ENCODE measurements at regions not wholly inside any gene's neighbourhood (a gene's known extent, or its start where the extent isn't known, plus 50 kb on each side); places are given as distances from the start of the nearest gene placed in this dataset.

DNA sequence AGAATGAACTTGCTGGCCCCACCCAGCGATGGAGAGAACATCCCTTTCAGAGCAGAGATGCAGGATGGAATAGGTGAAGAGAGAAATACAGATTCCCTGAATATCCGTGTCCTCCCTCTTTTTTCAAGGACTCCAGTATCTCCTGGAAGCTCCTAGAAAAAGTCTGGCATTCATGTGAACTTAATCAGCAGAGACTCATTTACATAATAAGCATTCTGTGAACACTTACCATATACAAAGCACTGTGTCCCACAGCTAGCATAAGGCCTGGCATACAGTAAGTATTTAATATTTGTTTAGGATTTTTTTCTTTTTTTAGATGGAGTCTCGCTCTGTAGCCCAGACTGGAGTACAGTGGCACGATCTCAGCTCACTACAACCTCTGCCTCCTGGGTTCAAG lies 208.5 kb upstream of the RPL38 start:
- no peak for DNase-seq

DNA sequence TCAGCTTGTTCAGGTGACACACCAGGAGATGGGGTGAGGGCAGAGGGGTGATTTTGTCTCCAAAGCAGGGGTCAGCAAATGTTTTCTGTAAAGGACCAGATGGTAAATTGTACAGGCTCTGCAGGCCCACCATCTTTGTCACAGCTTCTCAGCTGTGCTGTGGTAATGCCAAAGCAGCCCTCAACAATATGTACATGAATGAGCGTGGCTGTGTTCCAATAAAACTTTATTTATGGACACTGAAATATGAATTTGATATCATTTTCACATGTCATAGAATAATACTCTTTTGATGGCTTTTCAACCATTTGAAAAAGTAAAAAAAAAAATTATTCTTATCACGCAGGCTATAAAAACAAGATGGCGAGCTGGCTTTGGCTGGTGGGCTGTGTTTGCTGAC lies 206.4 kb upstream of the RPL38 start:
- no peak for DNase-seq

DNA sequence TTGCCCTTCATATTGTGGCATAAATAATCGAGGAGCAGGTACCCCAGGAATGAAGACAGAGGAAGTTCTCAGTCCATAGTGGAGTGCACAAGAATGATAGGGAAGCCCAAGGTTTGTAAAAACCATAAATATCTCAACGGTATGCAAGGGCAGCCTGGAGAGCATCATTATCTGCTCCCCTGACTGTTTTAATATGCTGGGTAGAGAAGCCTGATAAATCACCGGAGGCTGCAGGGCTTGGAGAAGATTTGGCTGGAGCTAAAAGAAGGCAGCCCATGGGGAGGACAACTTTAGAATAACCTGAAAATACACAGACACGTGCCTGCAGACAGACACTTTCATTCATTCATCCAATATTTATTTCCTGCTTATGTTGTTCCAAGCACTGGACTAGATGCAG lies 205.2 kb upstream of the RPL38 start:
- DNase-seq, result no peak

DNA sequence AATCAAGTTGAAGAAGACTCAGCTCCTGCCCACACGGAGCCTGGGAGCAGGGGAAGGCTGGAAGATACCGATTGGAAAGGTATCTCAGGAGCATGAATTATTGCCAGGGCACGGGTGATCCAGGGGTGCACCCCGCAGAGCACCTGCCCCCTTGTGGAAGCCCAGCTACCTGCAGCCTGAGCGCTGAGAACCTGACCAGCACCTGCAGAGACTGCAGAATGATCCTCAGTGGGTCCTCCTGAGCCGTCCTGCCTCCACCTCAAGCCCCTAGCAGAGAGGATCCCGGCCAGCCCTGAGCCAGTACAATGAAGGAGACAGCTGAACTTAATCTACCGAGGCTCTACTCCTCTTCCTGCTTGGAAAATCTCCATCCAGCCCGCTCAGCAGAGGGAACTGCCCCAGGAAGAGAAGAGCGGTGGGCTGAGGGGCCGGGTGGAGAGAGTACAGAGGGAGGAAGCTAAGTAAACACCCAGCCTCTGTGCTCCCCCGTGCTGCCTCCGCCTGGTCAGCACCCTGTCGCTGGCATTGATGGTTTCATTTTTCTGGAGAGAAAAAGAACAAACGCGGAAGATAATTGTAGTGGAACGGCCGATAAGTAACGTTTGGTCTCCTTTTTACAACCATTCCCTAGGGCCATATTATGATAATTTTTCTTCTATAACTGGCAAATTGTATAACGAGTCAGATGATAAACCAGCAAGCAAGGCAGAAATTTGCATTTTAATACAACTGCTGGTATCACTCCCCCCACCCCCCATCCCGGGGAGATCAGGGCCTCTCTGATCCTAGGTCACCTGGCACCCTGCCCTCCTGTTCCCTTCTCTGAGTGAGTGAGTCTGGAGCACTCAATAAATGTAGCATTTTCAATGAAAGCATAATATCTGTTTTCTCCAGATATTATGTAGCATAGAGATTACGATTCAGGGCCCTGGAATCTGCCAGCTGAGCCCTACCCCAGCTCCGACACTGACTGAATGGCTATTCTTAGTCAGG lies 204.5 kb upstream of the RPL38 start:
- peak; percentile 33 for DNase-seq

DNA sequence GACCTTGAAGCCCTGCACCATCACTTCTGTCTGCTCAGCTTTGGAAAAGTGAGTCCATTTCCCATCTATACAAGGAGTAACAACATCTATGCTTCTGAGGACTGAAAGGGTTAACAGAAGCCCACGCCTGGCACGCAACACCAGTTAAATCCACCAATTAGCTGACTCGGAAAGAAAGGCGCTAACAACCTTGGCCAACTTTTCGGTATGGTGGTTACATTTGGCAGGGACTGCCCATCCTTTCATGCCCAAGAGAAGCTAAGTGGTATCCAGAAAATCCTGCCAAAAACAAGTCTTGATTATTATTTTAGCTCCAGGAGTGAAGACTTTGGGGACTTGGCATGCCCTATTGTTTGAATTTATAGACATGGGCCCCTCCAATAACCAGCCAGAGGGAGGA lies 202.3 kb upstream of the RPL38 start:
- DNase-seq, result no peak

DNA sequence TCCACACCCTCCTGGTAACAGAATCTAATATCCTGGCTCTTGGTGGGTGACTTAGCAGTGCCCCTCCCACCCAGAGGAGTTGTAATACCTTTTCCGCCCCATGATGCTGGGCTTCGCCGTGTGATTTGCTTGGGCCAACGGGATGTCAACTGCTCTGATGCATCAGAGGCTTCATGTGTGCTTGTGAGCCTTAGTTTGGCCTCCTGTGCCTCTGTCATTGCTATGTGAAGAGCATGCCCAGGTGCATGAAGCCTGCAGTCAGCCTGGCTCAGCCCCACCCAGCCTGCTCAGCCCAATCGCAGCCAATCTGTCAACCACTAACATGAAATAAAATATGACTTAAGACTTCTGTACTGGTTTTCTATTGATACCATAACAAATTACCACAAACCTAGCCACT lies 201.2 kb upstream of the RPL38 start:
- no peak for DNase-seq

DNA sequence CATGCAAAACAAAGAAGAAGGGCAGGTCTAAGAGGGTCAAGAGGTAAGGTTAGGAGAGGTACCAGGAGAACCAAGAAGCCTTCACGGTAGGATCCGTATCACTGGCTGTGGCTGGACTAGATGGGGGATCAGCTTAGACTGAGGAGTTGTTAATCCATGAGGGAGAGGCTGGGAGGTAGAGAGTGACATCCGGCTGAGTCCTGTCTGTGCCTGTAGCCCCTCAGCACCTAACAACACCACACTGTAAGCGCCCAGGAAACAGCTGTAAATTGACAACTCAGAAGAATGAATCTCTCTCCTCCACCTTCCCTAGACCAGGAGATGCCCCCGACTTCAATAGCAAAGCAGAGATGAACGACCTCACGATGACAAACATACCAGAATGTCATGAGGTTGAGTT lies 199.4 kb upstream of the RPL38 start:
- DNase-seq, result no peak

DNA sequence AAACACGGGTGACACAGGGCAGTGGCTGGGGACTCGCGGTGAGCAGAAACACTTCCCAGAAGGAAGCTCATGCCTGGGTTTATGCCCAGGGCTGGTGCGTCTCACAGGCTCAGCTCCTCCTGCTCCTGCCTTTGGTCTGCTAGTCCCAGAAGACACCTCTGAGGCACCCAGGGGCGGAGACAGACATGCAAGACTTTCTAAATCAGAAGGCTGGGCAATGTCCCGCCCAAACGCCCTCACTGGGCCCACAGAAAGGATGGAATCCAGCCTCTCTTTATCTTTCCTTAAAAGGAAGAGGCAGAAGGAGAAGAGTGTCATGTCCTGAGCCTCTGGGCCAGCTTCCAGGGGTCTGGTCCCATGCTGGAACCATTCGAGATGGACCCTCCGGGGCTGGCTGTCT lies 197.7 kb upstream of the RPL38 start:
- no peak for DNase-seq

DNA sequence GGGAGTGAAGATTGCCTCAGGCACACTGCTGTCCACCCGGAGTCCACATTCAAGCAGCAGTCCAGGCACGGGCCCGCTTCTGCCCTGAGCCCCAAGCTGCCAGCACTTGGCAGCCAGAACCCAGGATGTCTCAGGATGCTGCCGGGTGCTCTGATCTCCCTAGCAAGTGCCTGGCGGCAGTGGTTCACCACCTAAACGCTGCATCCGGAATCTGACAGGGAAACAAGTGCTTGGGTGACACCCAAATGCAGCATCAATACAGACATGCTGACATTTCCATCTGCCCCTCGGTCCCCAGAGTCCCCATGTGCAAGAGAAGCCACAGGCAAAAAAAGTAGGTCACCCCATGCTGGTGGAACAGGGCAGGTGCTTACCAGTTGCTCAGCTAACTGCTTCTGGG lies 197.1 kb upstream of the RPL38 start:
- DNase-seq, result no peak

DNA sequence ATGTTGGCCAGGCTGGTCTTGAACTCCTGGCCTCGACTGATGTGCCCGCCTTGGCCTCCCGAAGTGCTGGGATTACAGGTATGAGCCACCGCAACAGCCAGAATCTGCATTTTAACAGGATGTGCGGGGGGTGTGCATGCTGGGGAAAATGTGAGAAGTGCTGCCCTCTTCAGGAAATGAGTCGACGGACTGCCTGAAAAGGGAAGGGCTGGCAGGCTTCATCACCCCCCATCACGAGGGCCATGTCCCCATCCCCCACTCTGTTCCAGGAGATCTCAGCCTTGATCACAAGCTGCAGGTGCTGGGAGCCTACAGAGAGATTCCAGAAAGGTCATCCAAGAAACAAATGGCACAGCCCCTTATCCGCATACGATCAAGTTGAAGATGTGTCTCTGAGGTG lies 195.3 kb upstream of the RPL38 start:
- DNase-seq, result no peak

DNA sequence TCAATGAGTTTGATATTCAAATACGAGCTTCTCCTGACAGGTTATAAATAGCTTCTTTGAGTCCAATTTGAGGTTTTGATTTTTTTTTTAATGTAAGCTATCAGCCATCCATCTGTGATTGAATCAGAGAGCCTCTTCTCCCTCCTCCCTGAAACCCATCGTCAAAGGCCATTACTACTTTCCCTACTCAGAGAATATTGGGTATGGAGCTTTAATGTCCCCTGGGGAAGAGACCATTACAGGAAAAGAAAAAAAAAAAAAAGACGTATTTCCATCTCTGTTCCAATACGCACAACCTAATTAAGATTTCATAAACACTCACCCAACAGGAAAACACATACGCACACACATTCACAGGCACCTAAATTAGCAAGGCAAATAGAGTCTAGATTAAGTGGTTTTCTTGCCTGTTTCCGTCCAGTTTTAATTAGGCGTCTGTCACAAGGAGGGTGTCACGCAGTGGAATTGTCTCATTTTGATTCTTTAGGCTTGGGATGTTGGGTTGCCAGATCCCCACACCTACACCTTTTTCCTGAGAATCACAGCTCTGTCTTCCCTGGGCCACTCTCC lies 194.3 kb upstream of the RPL38 start:
- no peak for DNase-seq

DNA sequence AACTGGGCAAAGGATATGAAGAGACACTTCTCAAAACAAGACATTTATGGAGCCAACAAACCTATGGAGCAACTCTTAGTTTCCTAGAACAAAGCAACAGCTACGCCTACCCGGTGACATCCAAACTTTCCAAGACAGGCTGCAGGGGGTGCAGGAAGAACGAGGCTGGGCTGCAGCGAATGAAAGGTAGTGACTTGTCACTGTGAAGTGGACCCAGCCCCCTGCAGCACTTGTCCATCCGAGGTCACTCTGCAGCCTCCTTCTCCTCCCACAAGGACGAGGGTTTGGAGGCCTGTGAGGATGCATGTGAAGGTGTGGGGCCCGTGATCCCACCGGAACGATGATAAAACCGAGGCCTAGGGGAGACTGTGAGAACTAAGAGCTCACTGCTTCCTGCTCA lies 192.6 kb upstream of the RPL38 start:
- no peak for DNase-seq

DNA sequence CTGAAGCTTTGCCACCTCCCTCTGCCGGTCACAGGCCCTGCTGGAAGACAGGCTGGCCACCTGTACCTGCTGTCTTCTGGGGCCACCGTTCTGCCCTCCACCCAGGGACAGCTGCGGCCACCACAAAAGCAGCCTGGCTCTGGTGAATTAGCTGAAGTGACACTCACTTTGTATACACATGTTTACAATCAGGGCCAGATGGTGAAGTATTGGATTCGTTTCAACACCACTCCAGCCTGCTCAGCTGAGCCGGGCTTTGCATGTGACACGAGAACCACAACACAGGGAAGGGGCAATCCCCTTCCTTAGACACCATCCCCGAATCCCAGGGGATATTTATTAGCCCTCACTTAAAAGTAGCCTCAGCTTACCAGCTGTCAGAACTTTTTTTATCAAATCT lies 191.5 kb upstream of the RPL38 start:
- DNase-seq, result no peak

DNA sequence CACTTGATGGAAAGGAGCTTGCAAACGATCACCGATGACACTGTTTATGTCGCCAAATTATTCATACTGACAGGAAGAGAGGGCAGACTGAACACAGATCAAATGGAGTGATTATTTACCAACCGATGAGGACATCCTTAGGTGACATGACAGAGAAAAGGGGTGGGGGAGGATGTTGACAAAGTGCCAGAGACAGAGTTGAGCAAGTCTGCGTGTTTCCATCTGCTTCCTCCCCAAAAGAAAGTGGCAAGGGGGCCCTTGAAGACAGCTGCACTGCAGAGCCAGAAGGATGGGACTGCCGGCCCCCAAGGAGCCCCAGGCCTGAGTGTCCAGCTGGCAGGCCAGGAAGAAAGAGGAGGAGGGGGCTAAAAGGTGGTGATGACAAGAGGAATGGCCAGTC lies 191.0 kb upstream of the RPL38 start:
- peak; percentile 61 for DNase-seq

DNA sequence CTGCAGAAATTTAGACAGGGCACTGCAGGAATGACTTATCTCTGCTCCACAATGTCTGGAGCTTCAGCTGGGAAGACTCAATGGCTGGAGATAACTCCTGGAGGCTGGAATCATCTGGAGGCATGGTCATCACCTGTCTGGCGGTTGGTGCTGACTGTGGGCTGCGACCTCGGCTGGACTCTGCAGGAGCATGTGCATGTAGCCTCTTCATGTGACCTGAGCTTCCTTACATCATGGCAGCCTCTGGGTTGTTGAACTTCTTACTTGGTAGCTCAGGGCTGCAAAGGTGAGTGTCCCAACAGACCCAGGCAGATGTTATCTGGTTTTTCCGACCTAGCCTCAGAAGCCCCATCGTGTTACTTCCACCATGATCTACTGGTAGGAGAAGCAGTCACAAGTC lies 188.2 kb upstream of the RPL38 start:
- DNase-seq, result no peak

DNA sequence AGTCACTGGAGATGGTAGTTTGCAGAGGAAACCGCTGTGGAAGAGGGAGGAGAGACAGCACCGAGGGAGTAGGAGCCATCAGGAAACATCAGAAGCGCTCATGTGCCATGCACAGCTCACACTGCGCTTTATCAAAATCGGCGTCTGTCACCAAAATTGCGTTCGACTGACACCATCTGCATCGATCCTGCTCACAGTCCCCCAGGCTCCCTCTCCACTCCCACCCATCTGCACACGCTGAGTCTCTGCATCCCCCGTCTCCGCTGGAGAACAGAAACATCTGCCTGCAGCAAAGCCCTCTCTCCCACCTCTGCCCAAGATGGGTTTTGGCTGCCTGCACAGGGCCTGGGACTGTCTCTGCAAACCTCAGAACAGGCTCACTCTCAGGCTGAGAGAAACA lies 187.5 kb upstream of the RPL38 start:
- no peak for DNase-seq

DNA sequence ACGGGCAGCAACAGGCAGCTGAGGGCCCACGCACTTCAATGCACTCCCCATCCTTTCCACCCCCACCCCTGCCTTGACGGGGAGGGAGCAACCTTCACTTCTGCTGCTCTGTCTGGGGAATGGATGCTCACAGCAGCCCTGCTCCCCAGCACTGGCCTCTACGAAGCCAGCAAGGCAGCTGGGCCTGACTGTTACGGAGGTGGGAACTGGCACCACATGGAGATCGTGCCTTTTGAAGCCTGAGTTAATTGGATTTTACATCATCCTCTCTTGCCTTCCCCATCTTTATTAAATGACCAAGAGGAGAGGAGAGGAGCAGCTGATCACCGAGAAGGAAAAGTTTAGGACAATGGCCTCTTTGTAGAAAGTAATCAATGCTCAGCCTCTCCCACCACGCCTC lies 187.0 kb upstream of the RPL38 start:
- no peak for DNase-seq

DNA sequence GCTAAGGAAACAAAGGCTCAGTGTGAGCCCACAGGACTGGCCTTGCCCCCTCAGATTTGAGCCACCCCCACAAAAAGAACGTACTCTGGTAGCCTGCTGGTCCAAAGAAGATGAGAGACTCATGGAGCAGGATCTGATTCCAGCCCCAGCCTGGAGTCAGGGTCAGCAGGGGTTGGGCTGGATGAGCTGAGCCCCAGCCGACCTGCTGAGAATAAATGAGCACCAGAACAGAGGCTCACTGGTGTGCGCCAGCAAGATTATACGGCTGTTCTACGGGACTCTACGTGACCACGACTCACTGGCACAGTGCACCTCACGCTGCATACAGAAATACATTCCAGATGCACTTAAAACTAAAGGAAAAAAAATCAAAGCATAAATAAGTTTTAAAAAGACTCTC lies 186.0 kb upstream of the RPL38 start:
- no peak for DNase-seq

DNA sequence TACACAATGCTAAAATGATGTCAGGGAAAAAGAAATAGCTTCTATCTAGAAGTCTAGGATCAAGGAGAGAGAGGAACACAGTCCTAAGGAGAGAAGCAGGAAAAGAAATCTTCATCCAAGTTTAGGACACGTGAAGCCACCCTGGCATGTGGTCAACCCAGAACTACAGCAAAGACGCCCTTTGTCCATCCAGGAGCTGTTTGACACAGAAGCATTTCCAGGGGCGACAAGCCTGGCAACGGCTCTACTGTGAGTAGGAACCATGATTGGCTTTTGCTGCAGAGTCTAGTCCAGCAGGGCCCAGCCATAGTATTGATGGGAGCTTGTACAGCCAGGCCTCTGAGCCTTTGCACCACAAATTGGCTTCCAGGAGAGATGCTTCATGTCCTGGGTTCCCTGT lies 185.4 kb upstream of the RPL38 start:
- no peak for DNase-seq

DNA sequence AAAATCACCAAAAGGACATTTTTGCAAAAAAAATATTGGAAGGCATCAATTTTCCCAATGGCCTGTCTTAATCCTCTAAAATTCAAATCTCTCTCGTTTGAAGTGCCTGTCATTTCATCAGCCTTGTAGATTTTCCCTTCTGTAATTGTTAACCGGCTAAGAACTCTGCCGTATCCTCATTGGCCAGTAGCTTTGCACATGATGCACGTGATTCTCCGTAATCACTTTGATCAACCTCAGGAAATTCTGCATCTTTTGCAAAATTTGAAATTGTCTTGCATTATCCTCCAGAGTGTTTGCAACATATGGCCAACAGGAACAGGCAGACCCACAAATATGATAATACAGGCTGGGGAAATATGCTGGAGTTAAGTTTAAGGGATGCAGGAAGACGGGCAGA lies 184.2 kb upstream of the RPL38 start:
- DNase-seq, result no peak

DNA sequence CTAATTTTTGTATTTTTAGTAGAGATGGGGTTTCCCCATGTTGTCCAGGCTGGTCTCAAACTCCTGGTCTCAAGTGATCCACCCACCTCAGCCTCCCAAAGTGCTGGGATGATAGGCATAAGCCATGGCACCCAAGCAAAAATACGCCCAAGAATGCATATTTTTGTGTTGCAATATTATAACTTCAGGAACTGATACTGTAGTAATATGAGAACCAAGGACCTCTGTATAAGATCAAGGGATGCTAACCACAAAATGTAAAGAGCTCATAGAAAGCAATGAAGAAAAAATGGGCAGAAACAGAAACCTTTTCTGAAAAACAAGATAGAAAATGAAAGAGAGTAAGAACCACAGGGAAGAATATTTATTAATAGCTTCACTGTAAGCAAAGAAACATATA lies 183.6 kb upstream of the RPL38 start:
- DNase-seq, result no peak

DNA sequence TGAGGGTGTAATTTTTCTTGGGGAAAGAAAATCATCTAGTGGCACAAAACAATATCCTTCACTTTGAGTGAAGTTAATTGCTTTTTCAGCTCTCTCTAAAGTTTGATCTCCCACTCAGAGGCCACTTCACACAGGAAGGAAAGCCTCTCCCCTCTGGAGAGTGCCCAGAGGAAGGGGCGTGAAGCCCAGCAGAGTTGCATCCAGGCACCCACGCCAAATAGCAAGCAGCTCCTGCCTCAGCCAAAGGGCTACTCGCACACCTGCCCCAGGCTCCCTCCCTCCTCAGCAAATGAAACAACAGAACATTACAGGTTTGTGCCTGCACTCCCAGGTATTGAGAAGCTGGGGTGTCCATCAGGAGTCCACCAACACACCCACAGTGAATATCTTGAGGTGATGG lies 183.0 kb upstream of the RPL38 start:
- DNase-seq, result no peak

DNA sequence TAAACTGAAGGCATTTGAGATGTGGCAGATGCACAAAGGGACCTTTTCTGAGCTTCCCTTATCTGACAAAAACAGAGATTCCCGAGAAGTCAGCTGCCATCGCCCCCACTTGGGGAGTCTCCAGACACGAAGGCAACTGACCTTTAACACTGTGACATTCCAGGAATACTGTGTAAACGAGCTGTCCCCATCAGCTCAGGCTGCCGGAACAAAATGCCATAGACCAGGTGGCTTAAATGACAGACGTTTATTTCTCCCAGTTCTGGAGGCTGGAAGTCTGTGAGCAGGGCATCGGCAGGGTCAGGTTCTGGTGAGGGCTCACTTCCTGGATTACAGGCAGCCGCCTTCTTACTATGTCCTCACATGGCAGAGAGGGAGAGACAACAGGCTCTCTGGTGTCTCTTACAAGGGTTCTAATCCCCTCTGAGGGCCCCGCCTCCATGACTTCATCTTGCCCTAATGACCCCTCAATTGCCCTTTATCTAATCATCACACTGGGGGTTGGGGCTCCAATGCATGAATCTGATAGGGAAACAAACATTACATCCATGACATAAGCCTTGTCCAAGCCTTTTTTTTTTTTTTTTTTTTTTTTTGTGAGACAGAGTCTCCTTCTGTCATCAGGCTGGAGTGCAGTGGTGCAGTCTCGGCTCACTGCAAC lies 178.5 kb upstream of the RPL38 start:
- no peak for DNase-seq

DNA sequence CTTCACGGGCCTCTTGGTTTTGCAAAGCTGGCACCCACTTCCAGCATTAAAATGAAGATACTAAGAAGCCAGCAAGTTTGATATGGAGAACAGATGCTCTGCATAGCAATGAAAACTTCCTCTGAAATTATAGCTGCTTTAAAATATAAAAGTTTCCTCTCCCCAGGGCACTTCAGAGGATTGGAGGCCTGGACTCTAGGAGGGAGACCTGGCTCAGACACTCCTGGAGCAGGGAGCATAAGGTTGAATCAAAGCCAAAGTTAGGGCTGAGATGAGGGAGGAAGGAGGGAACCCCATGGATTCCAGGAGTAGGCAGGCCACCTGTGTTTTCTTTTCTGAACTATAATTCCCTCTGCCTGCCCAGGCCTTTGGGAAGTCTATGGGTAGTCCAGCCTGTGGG lies 176.0 kb upstream of the RPL38 start:
- no peak for DNase-seq

Measured in central memory CD4-positive, alpha-beta T cell (primary cell).